H1 (cell line): ENCODE measurements at regions not wholly inside any gene's neighbourhood (a gene's known extent, or its start where the extent isn't known, plus 50 kb on each side); places are given as distances from the start of the nearest gene placed in this dataset.

Experiments used
- CTCF ChIA-PET: fragments of 300-600 bp; sonication (Branson Sonifier 250); formaldehyde crosslinking; loops from one replicate; lab custom pipeline; 2021; ENCODE audit not compliant: partially characterized antibody; lab: Charles Lee
- POLR2A ChIA-PET: fragments of 300-600 bp; sonication (Branson Sonifier 250); formaldehyde crosslinking; loops from one replicate; lab custom pipeline; 2021; ENCODE audit warnings: inconsistent platforms; ENCODE audit not compliant: partially characterized antibody; lab: Charles Lee
- DNase-seq, 2 experiments: peaks; one replicate each; pipeline versions ENCODE4 v3.0.0 to v3.0.0-alpha.2; 2010 to 2022; ENCODE audit warnings: low spot score in 2 of 2, low read depth in 1 of 2, mixed read lengths in 1 of 2
- FAIRE-seq: peaks from 2 replicates; lab custom pipeline; 2011; peaks lifted over from hg19 to GRCh38; lab: Jason Lieb, UNC
- H2AFZ ChIP-seq: 2 replicates; pipeline ENCODE4 v1.8.1; 2012; ENCODE audit warnings: low read length, inconsistent platforms
- H2AK5ac ChIP-seq: 2 replicates; pipeline ENCODE4 v1.6.1; 2013; ENCODE audit warnings: low read depth, low read length
- H2BK120ac ChIP-seq: replicated peaks from 2 replicates; pipeline ENCODE3; 2013; ENCODE audit warnings: low read depth, low read length, inconsistent platforms
- H2BK12ac ChIP-seq: 2 replicates; pipeline ENCODE4 v1.6.1; 2013; ENCODE audit warnings: low read depth, low read length
- H2BK15ac ChIP-seq: 2 replicates; pipeline ENCODE4 v1.6.1; 2013; ENCODE audit warnings: low read length
- H2BK20ac ChIP-seq: 2 replicates; pipeline ENCODE4 v1.6.1; 2013; ENCODE audit warnings: low read length
- H2BK5ac ChIP-seq: 2 replicates; pipeline ENCODE4 v1.6.1; 2013; ENCODE audit warnings: low read depth, low read length
- H3K14ac ChIP-seq: 2 replicates; pipeline ENCODE4 v1.6.1; 2013; ENCODE audit warnings: inconsistent platforms; ENCODE audit not compliant: insufficient read length
- H3K18ac ChIP-seq: 2 replicates; pipeline ENCODE4 v1.6.1; 2013; ENCODE audit warnings: low read length; ENCODE audit errors: extremely low read depth
- H3K23ac ChIP-seq: 2 replicates; pipeline ENCODE4 v1.6.1; 2013; ENCODE audit warnings: inconsistent platforms; ENCODE audit not compliant: insufficient read length
- H3K23me2 ChIP-seq: 2 replicates; pipeline ENCODE4 v1.6.1; 2013; ENCODE audit warnings: low read depth, low read length
- H3K27ac ChIP-seq: 2 replicates; pipeline ENCODE4 v1.6.1; 2011; ENCODE audit warnings: low read depth, low read length, inconsistent platforms
- H3K27me3 ChIP-seq, 4 experiments: replicated peaks in 1 of 4; 1 replicate in 1 of 4; 2 replicates in 3 of 4; pipeline versions ENCODE4 v1.6.1 to v1.8.1; 2011 to 2013; ENCODE audit warnings: low read length in 3 of 4, mild to moderate bottlenecking in 3 of 4, inconsistent platforms in 2 of 4, mixed read lengths in 2 of 4, moderate library complexity in 1 of 4; ENCODE audit not compliant: control insufficient read depth in 3 of 4, insufficient read depth in 3 of 4; ENCODE audit errors: extremely low read depth in 1 of 4
- H3K36me3 ChIP-seq, 4 experiments: 2 replicates each; pipeline versions ENCODE4 v1.6.1 to v1.8.1; 2011 to 2013; ENCODE audit warnings: mild to moderate bottlenecking in 4 of 4, low read length in 3 of 4, moderate library complexity in 2 of 4, control low read depth in 1 of 4, inconsistent platforms in 1 of 4; ENCODE audit not compliant: insufficient read depth in 4 of 4, control insufficient read depth in 2 of 4
- H3K4ac ChIP-seq: replicated peaks from 2 replicates; pipeline ENCODE3; 2013; ENCODE audit warnings: low read length, low read depth, mixed read lengths, inconsistent platforms; ENCODE audit not compliant: insufficient read length
- H3K4me1 ChIP-seq, 4 experiments: replicated peaks in 1 of 4; 1 replicate in 1 of 4; 2 replicates in 3 of 4; pipeline versions ENCODE4 v1.6.1 to v1.8.1; 2011 to 2013; ENCODE audit warnings: low read length in 3 of 4, inconsistent platforms in 2 of 4, mixed read lengths in 1 of 4; ENCODE audit not compliant: insufficient read depth in 4 of 4, control insufficient read depth in 3 of 4
- H3K4me2 ChIP-seq, 2 experiments: 2 replicates each; pipeline versions ENCODE4 v1.6.1 to v1.8.1; 2011 to 2013; ENCODE audit warnings: low read depth in 2 of 2, low read length in 2 of 2, control low read depth in 1 of 2, inconsistent platforms in 1 of 2, mild to moderate bottlenecking in 1 of 2; ENCODE audit not compliant: insufficient read depth in 1 of 2
- H3K4me3 ChIP-seq, 4 experiments: fragments of 200-600, 300-600 bp in 1 of 4; sonication (generic), shearing (Covaris generic), sonication (Bioruptor Twin) in 1 of 4; 2 replicates each; pipeline versions ENCODE4 v1.5.1 to v1.8.1; 2011 to 2016; ENCODE audit warnings: low read length in 4 of 4, low read depth in 3 of 4, control low read depth in 2 of 4, inconsistent platforms in 2 of 4, mild to moderate bottlenecking in 2 of 4, mixed read lengths in 1 of 4, moderate library complexity in 1 of 4; ENCODE audit not compliant: insufficient read depth in 2 of 4; ENCODE audit errors: extremely low read depth in 1 of 4
- H3K56ac ChIP-seq: replicated peaks from 2 replicates; pipeline ENCODE3; 2013; ENCODE audit warnings: low read depth, mild to moderate bottlenecking, mixed read lengths, low read length, inconsistent platforms; ENCODE audit not compliant: insufficient read length
- H3K79me1 ChIP-seq: 2 replicates; pipeline ENCODE4 v1.6.1; 2013; ENCODE audit warnings: low read depth, low read length, control low read depth
- H3K79me2 ChIP-seq, 2 experiments: 2 replicates each; pipeline versions ENCODE4 v1.6.1 to v1.8.1; 2012 to 2013; ENCODE audit warnings: low read length in 2 of 2, mild to moderate bottlenecking in 2 of 2, inconsistent platforms in 1 of 2; ENCODE audit not compliant: insufficient read depth in 2 of 2, control insufficient read depth in 1 of 2
- H3K9ac ChIP-seq, 4 experiments: replicated peaks in 1 of 4; 1 replicate in 1 of 4; 2 replicates in 3 of 4; pipeline versions ENCODE4 v1.6.1 to v1.8.1; 2011 to 2013; ENCODE audit warnings: low read depth in 3 of 4, low read length in 3 of 4, control low read depth in 2 of 4, mild to moderate bottlenecking in 2 of 4, moderate library complexity in 2 of 4, inconsistent platforms in 1 of 4; ENCODE audit errors: extremely low read depth in 1 of 4
- H3K9me3 ChIP-seq, 2 experiments: 2 replicates each; pipeline versions ENCODE4 v1.6.1 to v1.8.1; 2012 to 2013; ENCODE audit warnings: mild to moderate bottlenecking in 2 of 2, moderate library complexity in 2 of 2, control low read depth in 1 of 2, inconsistent platforms in 1 of 2, low read depth in 1 of 2, low read length in 1 of 2, mixed read lengths in 1 of 2; ENCODE audit not compliant: insufficient read depth in 2 of 2
- H4K20me1 ChIP-seq, 2 experiments: replicated peaks in 1 of 2; 2 replicates each; pipeline versions ENCODE3 to v1.8.1; 2011 to 2013; ENCODE audit warnings: inconsistent platforms in 2 of 2, low read length in 2 of 2, mild to moderate bottlenecking in 1 of 2; ENCODE audit not compliant: insufficient read depth in 2 of 2, control insufficient read depth in 1 of 2
- H4K5ac ChIP-seq: 2 replicates; pipeline ENCODE4 v1.6.1; 2013; ENCODE audit warnings: low read length, low read depth, mixed read lengths, inconsistent platforms; ENCODE audit not compliant: insufficient read length
- H4K8ac ChIP-seq: 2 replicates; pipeline ENCODE4 v1.8.0; 2013; ENCODE audit warnings: mild to moderate bottlenecking, moderate library complexity, low read length, inconsistent platforms; ENCODE audit not compliant: insufficient read depth; ENCODE audit errors: extremely low read depth
- H4K91ac ChIP-seq: replicated peaks from 2 replicates; pipeline ENCODE3; 2013; ENCODE audit warnings: low read length, mixed read lengths, inconsistent platforms; ENCODE audit not compliant: insufficient read length
- BRCA1 ChIP-seq: IDR thresholded peaks from 2 replicates; pipeline ENCODE4 v1.6.1; 2012; ENCODE audit warnings: low read depth, low read length, improper control_type of control experiment
- CEBPB ChIP-seq: IDR thresholded peaks from 2 replicates; pipeline ENCODE4 v1.6.1; 2012; ENCODE audit warnings: low read depth, low read length
- RBBP5 ChIP-seq: IDR thresholded peaks from 2 replicates; pipeline ENCODE4 v1.7.1; 2012; ENCODE audit warnings: low read depth, mild to moderate bottlenecking, inconsistent platforms, low read length, moderate library complexity, borderline replicate concordance
- SAP30 ChIP-seq: fragments of 300-600 bp; sonication (generic); IDR thresholded peaks from 2 replicates; pipeline ENCODE4 v1.7.1; 2012; ENCODE audit warnings: low read length, moderate library complexity, mild to moderate bottlenecking, inconsistent platforms; ENCODE audit not compliant: insufficient read depth, insufficient replicate concordance
- TEAD4 ChIP-seq: IDR thresholded peaks from 2 replicates; pipeline ENCODE4 v1.6.1; 2012; ENCODE audit warnings: low read depth, low read length, inconsistent platforms, mixed read lengths
- WGBS, 2 experiments: shearing (Covaris generic) in 1 of 2; methylation state at CpG; one replicate each; pipeline versions ENCODE4 v1.1.6 to v1.1.7; 2013 to 2015; ENCODE audit warnings: low lambda C conversion rate in 2 of 2, mixed read lengths in 2 of 2, inconsistent platforms in 1 of 2, low coverage in 1 of 2, missing lambda C conversion rate in 1 of 2; ENCODE audit not compliant: insufficient replicate concordance in 2 of 2, insufficient coverage in 1 of 2, insufficient read length in 1 of 2; ENCODE audit errors: extremely low coverage in 1 of 2, missing lambda C conversion rate in 1 of 2; 5-methylcytosine and 5-hydroxymethylcytosine counted together
- TF ChIP-seq, protein P1 (sequence below): IDR thresholded peaks from 2 replicates; pipeline ENCODE4 v1.6.1; 2011; ENCODE audit warnings: low read depth, mild to moderate bottlenecking, low read length; ENCODE audit not compliant: insufficient read depth

DNA sequence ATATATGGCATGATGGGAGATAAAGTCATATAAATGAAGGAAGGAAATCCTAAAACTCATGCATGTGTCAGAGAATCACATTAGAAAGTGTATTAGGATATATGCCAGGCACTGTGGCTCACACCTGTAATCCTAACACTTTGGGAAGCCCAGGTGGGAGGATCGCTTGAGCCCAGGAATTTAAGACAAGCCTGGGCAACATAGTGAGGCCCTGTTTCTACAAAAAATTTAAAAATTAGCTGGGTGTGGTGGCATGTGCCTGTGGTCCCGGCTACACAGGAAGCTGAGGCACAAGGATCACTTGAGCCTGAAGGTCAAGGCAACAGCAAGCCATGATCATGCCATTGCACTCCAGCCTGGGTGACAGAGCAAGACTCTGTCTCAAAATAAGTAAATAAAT, 130.3 kb upstream of the ARID2 start:
- H3K14ac ChIP-seq, result no peak overlapping the region
- no peaks in the 10 kb centered on the region for H3K27me3 ChIP-seq
- H3K79me1 ChIP-seq, result no peaks in the 10 kb centered on the region
- POLR2A ChIA-PET, result no interaction called here
- H3K18ac ChIP-seq, result no peak overlapping the region
- no peak overlapping the region for H3K4me2 ChIP-seq
- H3K36me3 ChIP-seq, result no peaks in the 10 kb centered on the region
- H2BK5ac ChIP-seq, result no peak overlapping the region
- H2AK5ac ChIP-seq, result no peak overlapping the region
- H3K27ac ChIP-seq, result no peak overlapping the region
- no peak overlapping the region for H3K4me3 ChIP-seq
- no peak overlapping the region for H3K4ac ChIP-seq
- H3K23ac ChIP-seq, result no peak overlapping the region
- no peak overlapping the region for H4K5ac ChIP-seq
- H2AFZ ChIP-seq, result no peak overlapping the region
- no peaks in the 10 kb centered on the region; a peak in 1 of 4 replicates for H3K9me3 ChIP-seq
- no peak overlapping the region for H3K9ac ChIP-seq
- 95% methylated on average over 2 of the region's 2 CpGs; no CpG with 5 or more reads in 1 of the 2 experiments for WGBS, 2 experiments
- H2BK12ac ChIP-seq, result no peak overlapping the region
- H4K8ac ChIP-seq, result no peak overlapping the region
- H3K4me1 ChIP-seq, result no peaks in the 10 kb centered on the region
- no peak for DNase-seq
- H2BK120ac ChIP-seq, result no peak overlapping the region
- H4K20me1 ChIP-seq, result no peaks in the 10 kb centered on the region
- H3K56ac ChIP-seq, result no peak overlapping the region
- FAIRE-seq, result no peak
- TF ChIP-seq SAP30 (no peak), RBBP5 (no peak), CEBPB (no peak), BRCA1 (no peak), TEAD4 (no peak)
- TF ChIP-seq, protein P1, sequence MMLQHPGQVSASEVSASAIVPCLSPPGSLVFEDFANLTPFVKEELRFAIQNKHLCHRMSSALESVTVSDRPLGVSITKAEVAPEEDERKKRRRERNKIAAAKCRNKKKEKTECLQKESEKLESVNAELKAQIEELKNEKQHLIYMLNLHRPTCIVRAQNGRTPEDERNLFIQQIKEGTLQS, result no peak
- TF ChIP-seq, all 59 proteins: peak for 0
- CTCF ChIA-PET, result no interaction called here
- Histone ChIP-seq H2BK15ac (no peak overlapping the region), H3K79me2 (no peaks in the 10 kb centered on the region), H3K23me2 (no peaks in the 10 kb centered on the region), H4K91ac (no peak overlapping the region), H2BK20ac (no peak overlapping the region)
